ENCODE measurements at regions not wholly inside any gene's neighbourhood (a gene's known extent, or its start where the extent isn't known, plus 50 kb on each side); places are given as distances from the start of the nearest gene placed in this dataset.
"Not testable (repeated sequence)": the region's sequence is repeated elsewhere in the genome, so short reads cannot be mapped to it uniquely, and the experiment has no call there.

GRCh38 chr13:50425772-50426171, 410.5 kb downstream of the KCNRG start:
- FAIRE-seq (no peak), DNase-seq (ENCODE audit: low read depth) (no peak)
- H3K4me3 ChIP-seq (ENCODE audit: low read depth, low read length), result no peak overlapping the region
- no peaks in the 10 kb centered on the region for H3K27me3 ChIP-seq (ENCODE audit: control insufficient read depth, insufficient read depth, low read length)
- TF ChIP-seq CTCF (IDR thresholded peaks at IDR 0.05; ENCODE audit: insufficient read depth, low read length, severe bottlenecking), result no peak
- H3K36me3 ChIP-seq (ENCODE audit: control insufficient read depth, insufficient read depth, low read length), result no peaks in the 10 kb centered on the region

GRCh38 chr13:50426927-50427326, 411.7 kb downstream of the KCNRG start:
- no peaks in the 10 kb centered on the region for H3K36me3 ChIP-seq (ENCODE audit: control insufficient read depth, insufficient read depth, low read length)
- DNase-seq (ENCODE audit: low read depth), result no peak
- no peak for FAIRE-seq

GRCh38 chr13:50427511-50427910, 412.3 kb downstream of the KCNRG start:
- DNase-seq (ENCODE audit: low read depth); H3K4me3 ChIP-seq (ENCODE audit: low read depth, low read length); H3K27me3 ChIP-seq (ENCODE audit: control insufficient read depth, insufficient read depth, low read length); H3K36me3 ChIP-seq (ENCODE audit: control insufficient read depth, insufficient read depth, low read length); FAIRE-seq: not testable (repeated sequence)

More at GRCh38 chr13:50426927-50427326, 411.7 kb downstream of the KCNRG start:
- H3K27me3 ChIP-seq (ENCODE audit: control insufficient read depth, insufficient read depth, low read length), result no peaks in the 10 kb centered on the region
- H3K4me3 ChIP-seq (ENCODE audit: low read depth, low read length), result no peak overlapping the region
- TF ChIP-seq CTCF (IDR thresholded peaks at IDR 0.05; ENCODE audit: insufficient read depth, low read length, severe bottlenecking), result no peak

- no peaks in the 10 kb centered on the region for H3K36me3 ChIP-seq (ENCODE audit: control insufficient read depth, insufficient read depth, low read length)
- TF ChIP-seq CTCF (IDR thresholded peaks at IDR 0.05; ENCODE audit: insufficient read depth, low read length, severe bottlenecking), result no peak
- FAIRE-seq (no peak), DNase-seq (ENCODE audit: low read depth) (no peak)
- no peak overlapping the region for H3K4me3 ChIP-seq (ENCODE audit: low read depth, low read length)
- no peaks in the 10 kb centered on the region for H3K27me3 ChIP-seq (ENCODE audit: control insufficient read depth, insufficient read depth, low read length)
Measured at GRCh38 chr13:50428183-50428877, 413.1 kb downstream of the KCNRG start.

GRCh38 chr13:50435011-50435410, 408.5 kb downstream of the DLEU7 start:
- FAIRE-seq (no peak), DNase-seq (ENCODE audit: low read depth) (no peak)

GRCh38 chr13:50437252-50437651, 406.2 kb downstream of the DLEU7 start:
- no peaks in the 10 kb centered on the region for H3K27me3 ChIP-seq (ENCODE audit: control insufficient read depth, insufficient read depth, low read length)
- FAIRE-seq, result no peak
- no peak for TF ChIP-seq CTCF (IDR thresholded peaks at IDR 0.05; ENCODE audit: insufficient read depth, low read length, severe bottlenecking)
- H3K36me3 ChIP-seq (ENCODE audit: control insufficient read depth, insufficient read depth, low read length), result no peaks in the 10 kb centered on the region
- no peak for DNase-seq (ENCODE audit: low read depth)
- H3K4me3 ChIP-seq (ENCODE audit: low read depth, low read length), result no peak overlapping the region

More at GRCh38 chr13:50435011-50435410, 408.5 kb downstream of the DLEU7 start:
- TF ChIP-seq CTCF (IDR thresholded peaks at IDR 0.05; ENCODE audit: insufficient read depth, low read length, severe bottlenecking), result no peak
- Histone ChIP-seq H3K4me3 (ENCODE audit: low read depth, low read length) (no peak overlapping the region), H3K27me3 (ENCODE audit: control insufficient read depth, insufficient read depth, low read length) (no peaks in the 10 kb centered on the region), H3K36me3 (ENCODE audit: control insufficient read depth, insufficient read depth, low read length) (no peaks in the 10 kb centered on the region)

All from bronchial epithelial cell (primary cell).